HL-60 (cell line): ENCODE measurements at regions not wholly inside any gene's neighbourhood (a gene's known extent, or its start where the extent isn't known, plus 50 kb on each side); places are given as distances from the start of the nearest gene placed in this dataset.

ENCODE experiments used
- DNase-seq, 2 experiments: peaks; one replicate each; pipeline ENCODE4 v3.0.0-alpha.2; 2010 to 2020; ENCODE audit warnings: low read depth in 1 of 2, low spot score in 1 of 2
- H3K27ac ChIP-seq: fragments of 250-450 bp; sonication (Bioruptor Pico); replicated peaks from 2 replicates; pipeline ENCODE4 v1.5.1; 2020; ENCODE audit warnings: mild to moderate bottlenecking, moderate library complexity
- H3K27me3 ChIP-seq: fragments of 250-450 bp; sonication (Bioruptor Pico); 2 replicates; pipeline ENCODE4 v1.5.1; 2021; ENCODE audit warnings: mild to moderate bottlenecking, moderate library complexity; ENCODE audit not compliant: insufficient read depth, poor library complexity, severe bottlenecking
- H3K4me3 ChIP-seq: replicated peaks from 2 replicates; pipeline ENCODE4 v1.5.1; 2011; ENCODE audit warnings: mild to moderate bottlenecking, control low read depth, low read length; ENCODE audit not compliant: insufficient read depth
- GABPA ChIP-seq: IDR thresholded peaks from 2 replicates; pipeline ENCODE4 v1.6.1; 2012; ENCODE audit warnings: low read depth
- POLR2AphosphoS5 ChIP-seq: IDR thresholded peaks from 2 replicates; pipeline ENCODE4 v1.6.1; 2012; ENCODE audit warnings: low read depth
- SPI1 ChIP-seq: IDR thresholded peaks from 2 replicates; pipeline ENCODE4 v1.6.1; 2012; ENCODE audit warnings: low read depth, mild to moderate bottlenecking, borderline replicate concordance
- TF ChIP-seq, protein P1 (sequence below): IDR thresholded peaks from one replicate; pipeline ENCODE4 v1.5.1; 2011; ENCODE audit warnings: low read length, control low read depth, inconsistent platforms; ENCODE audit not compliant: insufficient read depth
- TF ChIP-seq, protein P2 (sequence below): IDR thresholded peaks from 2 replicates; pipeline ENCODE4 v1.6.1; 2012; ENCODE audit warnings: low read depth; ENCODE audit not compliant: insufficient replicate concordance

DNA sequence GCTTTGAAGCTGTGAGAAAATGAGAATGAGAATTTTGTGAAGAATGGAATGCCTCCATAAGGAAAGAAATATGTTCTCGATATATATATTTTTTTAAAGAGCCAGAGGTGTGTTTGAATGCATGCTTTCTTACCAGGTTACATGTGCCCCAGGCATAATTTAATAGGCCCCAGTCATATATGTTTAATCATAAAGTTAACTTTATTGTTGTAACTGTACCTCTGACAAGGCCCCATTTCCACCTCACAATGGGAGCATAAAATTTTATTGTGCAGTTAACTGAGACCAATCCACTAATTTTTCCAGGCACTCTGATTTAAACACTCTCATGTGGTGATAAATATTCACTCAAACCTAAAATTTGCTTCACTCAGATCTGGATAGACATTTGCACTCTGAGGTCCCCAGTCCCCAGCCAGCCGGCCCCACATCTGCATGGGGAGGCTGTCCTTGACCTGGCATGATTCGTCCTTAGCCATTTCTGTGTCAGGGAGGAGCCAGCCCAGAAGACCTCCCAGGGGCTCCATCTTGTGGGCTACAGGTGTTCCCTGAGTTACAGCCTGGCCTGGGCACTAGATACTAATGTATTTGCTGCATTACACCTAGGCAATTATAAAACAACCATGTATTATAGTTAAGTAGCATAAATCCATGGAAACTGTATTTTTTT, 245.8 kb downstream of the MTRR start:
- Histone ChIP-seq H3K27me3 (no peaks in the 10 kb centered on the region), H3K4me3 (no peak overlapping the region), H3K27ac (no peak overlapping the region)
- TF ChIP-seq POLR2AphosphoS5 (no peak), SPI1 (no peak), GABPA (no peak)
- TF ChIP-seq, protein P1, sequence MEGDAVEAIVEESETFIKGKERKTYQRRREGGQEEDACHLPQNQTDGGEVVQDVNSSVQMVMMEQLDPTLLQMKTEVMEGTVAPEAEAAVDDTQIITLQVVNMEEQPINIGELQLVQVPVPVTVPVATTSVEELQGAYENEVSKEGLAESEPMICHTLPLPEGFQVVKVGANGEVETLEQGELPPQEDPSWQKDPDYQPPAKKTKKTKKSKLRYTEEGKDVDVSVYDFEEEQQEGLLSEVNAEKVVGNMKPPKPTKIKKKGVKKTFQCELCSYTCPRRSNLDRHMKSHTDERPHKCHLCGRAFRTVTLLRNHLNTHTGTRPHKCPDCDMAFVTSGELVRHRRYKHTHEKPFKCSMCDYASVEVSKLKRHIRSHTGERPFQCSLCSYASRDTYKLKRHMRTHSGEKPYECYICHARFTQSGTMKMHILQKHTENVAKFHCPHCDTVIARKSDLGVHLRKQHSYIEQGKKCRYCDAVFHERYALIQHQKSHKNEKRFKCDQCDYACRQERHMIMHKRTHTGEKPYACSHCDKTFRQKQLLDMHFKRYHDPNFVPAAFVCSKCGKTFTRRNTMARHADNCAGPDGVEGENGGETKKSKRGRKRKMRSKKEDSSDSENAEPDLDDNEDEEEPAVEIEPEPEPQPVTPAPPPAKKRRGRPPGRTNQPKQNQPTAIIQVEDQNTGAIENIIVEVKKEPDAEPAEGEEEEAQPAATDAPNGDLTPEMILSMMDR = no peak
- TF ChIP-seq, protein P2, sequence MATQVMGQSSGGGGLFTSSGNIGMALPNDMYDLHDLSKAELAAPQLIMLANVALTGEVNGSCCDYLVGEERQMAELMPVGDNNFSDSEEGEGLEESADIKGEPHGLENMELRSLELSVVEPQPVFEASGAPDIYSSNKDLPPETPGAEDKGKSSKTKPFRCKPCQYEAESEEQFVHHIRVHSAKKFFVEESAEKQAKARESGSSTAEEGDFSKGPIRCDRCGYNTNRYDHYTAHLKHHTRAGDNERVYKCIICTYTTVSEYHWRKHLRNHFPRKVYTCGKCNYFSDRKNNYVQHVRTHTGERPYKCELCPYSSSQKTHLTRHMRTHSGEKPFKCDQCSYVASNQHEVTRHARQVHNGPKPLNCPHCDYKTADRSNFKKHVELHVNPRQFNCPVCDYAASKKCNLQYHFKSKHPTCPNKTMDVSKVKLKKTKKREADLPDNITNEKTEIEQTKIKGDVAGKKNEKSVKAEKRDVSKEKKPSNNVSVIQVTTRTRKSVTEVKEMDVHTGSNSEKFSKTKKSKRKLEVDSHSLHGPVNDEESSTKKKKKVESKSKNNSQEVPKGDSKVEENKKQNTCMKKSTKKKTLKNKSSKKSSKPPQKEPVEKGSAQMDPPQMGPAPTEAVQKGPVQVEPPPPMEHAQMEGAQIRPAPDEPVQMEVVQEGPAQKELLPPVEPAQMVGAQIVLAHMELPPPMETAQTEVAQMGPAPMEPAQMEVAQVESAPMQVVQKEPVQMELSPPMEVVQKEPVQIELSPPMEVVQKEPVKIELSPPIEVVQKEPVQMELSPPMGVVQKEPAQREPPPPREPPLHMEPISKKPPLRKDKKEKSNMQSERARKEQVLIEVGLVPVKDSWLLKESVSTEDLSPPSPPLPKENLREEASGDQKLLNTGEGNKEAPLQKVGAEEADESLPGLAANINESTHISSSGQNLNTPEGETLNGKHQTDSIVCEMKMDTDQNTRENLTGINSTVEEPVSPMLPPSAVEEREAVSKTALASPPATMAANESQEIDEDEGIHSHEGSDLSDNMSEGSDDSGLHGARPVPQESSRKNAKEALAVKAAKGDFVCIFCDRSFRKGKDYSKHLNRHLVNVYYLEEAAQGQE = no peak
- DNase-seq = no peak

DNA sequence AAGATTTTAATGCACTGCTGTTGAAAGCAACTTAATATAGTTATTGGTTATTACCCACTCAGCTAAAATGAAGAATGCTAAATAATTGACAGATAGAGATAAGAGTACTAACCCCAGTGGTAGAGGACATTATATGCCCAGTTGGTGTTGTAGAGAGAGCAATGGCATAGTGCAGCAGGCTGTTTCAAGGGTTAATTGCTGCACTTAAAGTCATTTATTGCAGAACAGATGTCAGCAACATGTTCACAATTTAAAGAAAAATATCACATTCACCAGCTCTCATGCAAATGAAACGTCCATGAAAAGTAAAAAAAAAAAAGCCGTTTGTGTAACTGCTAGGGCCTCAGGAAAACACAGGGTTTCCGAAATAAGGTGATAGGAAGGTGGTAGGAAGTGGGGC, 254.6 kb downstream of the MTRR start:
- H3K27me3 ChIP-seq = no peaks in the 10 kb centered on the region
- H3K27ac ChIP-seq = no peak overlapping the region
- no peak for DNase-seq
- no peak overlapping the region for H3K4me3 ChIP-seq
- TF ChIP-seq, protein P2 = no peak
- no peak for TF ChIP-seq GABPA
- no peak for TF ChIP-seq POLR2AphosphoS5
- TF ChIP-seq SPI1 = no peak
- TF ChIP-seq, protein P1 = no peak

- no peak overlapping the region for H3K4me3 ChIP-seq
- no peak for TF ChIP-seq GABPA
- no peak for TF ChIP-seq SPI1
- TF ChIP-seq, protein P2 = no peak
- TF ChIP-seq, protein P1 = no peak
- no peak for TF ChIP-seq POLR2AphosphoS5
- no peaks in the 10 kb centered on the region for H3K27me3 ChIP-seq
- DNase-seq = no peak
- no peak overlapping the region for H3K27ac ChIP-seq
Observed at GRCh38 chr5:8134609-8135008, 265.7 kb downstream of the MTRR start.
